NCI-H2196 treated with DMSO at 0.1 percent for 48 hours (cell line): ENCODE measurements at regions not wholly inside any gene's neighbourhood (a gene's known extent, or its start where the extent isn't known, plus 50 kb on each side); places are given as distances from the start of the nearest gene placed in this dataset.

Source experiments
- DNase-seq: peaks from one replicate; lab custom pipeline; 2025; ENCODE audit not compliant: unreplicated experiment; lab: John Stamatoyannopoulos, UW

DNA sequence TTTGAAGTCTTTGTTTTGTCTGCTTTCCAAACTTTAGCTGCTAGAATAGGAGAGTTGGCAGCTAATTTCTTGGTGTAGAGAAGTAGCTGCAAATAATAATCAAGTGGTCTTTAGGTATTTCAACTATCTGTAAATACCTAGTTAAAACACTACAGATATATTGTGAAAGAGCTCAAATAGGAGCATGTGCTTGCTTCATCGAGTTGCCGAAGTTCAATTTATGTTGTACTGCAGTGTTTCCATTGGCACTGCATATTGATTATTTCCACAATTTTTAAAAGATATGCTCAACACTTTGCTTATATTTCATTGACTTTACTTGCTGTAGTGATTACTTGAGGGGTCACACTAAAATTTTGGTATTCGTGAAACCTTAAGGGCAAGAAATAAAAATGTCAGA lies 131.6 kb upstream of the BMP4 start:
- no peak for DNase-seq

DNA sequence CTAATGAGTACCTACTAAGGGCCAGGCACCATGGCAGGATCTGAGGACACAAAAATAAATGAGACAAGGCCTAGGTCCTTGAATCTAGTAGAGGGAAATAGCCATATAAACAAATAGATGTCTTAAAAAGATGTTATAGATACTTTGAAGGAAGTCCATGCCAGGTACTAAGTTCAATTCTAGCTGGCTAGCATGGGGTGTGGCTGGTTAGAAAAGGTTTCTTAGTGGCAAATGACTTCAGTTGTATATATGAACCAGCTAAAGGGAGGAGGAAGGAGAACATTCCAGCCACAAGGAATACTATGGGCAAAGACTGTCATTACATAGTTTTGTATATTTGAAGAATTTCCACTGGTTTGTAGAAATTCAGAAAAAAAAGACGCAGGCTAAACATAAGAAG lies 133.6 kb upstream of the BMP4 start:
- no peak for DNase-seq

- no peak for DNase-seq
Observed at GRCh38 chr14:54094765-54095164, 138.1 kb upstream of the BMP4 start.

DNA sequence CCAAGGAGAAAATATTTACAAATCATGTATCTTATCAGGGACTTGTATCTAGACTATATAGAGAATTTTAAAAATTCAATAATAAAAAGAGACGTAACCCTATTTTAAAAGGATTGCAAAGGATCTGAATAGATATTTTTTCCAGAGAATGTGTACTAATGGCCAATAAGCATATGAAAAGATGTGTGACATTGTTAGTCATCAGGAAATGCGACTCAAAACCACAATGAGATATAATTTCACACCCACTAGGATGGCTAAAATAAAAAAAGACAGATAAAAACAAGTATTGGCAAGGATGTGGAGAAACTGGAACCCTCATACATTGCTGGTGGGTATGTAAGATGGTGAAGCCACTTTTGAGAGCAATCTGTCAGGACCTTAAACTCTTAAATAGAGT lies 141.9 kb upstream of the BMP4 start:
- no peak for DNase-seq

DNA sequence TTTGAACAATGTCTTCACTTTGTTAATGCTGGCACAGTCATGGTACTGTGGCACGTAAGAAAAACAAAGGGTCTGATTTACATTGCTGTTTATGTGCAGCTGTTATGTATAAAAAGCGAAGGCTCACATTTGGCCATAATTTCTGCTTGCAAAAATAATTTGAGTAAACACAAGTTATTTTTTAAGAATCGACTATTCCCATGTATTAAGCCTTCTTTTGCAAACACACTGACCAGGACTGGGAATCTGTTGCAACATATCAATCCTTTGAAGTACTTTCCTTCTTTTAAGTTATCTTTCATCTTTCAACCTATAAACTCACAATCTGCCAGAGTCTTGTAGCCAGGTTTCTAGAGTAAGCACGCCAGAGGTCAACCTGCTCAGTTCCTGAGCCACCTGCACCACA lies 145.4 kb upstream of the BMP4 start:
- DNase-seq: no peak

DNA sequence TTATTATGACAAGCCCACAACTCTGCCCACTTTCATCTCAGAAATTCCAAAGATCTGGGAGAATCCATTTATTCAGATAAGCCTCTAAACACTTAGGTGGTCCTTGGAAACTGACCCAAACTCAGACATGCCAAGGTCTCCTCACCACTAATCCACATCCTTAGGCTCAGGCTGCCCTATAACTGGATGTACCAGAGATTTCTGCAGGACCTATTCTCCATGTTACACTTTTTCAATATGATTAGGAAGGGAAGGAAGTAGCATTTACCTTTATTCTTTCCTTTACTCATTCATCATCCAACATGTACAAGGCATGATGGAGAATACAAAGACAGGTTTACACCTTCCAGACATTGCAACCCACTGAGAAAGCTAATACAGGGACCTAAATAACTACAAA lies 145.9 kb upstream of the BMP4 start:
- no peak for DNase-seq

DNA sequence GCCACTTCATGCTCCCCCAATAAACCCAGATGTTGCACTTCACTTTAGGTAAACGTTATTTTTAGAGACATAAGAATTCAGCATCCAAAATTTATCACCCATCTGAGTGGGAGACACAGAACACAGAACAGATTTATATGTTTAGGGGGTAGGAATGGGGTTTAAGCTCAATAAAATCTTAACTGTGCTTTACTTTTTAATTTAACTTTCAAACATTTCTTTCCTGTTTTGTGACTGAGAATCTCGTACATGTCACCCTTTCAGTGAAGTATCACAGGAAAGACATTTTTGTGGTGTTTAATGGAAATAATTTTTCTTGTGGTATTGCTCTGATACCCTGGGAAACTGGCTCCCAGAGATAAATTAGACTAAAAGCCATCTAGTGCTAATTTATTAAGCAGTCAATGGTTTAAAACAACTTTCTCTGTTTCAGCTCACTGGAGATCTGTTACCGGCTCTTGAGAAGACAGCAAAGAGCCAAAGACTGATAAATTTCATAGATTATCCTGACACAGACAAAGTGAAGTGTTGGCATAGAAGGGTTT lies 148.0 kb upstream of the BMP4 start:
- DNase-seq: no peak

DNA sequence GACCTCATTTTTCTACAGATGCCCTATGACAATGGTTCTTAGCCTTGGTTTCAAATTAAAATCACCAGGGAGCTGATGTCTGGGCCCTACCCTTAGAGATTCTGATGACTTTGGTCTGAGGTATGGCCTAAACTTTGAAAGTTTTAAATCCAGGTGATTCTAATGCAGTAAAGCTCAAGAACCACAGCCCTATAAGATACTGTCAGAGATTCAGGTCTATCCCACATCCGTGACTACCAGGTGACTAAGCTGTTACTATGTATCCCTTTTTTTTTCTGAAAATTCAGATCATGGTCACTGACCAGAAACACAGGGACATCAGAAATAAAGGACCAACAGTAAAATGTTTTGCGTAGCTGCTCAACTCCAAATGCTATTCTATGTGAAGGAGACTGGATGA lies 148.8 kb upstream of the BMP4 start:
- no peak for DNase-seq

DNA sequence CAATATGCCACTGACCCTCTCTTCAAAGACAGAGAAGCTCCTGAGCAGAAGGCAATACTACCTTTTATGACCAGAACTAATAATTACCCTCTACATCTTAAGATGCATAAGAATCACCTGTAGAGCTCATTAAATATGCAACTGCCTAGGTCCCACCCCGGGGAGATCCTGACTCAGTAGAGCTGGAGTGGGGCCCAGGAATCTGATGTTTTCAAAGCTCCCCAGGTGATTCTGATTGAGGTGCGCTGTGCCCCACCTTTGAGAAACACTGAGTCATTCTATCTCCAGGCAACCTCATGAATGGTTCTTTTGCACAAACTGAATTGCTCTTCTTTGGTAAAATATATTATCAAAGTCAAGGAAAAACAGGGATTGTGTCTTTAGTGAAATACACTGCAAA lies 149.3 kb upstream of the BMP4 start:
- no peak for DNase-seq

DNA sequence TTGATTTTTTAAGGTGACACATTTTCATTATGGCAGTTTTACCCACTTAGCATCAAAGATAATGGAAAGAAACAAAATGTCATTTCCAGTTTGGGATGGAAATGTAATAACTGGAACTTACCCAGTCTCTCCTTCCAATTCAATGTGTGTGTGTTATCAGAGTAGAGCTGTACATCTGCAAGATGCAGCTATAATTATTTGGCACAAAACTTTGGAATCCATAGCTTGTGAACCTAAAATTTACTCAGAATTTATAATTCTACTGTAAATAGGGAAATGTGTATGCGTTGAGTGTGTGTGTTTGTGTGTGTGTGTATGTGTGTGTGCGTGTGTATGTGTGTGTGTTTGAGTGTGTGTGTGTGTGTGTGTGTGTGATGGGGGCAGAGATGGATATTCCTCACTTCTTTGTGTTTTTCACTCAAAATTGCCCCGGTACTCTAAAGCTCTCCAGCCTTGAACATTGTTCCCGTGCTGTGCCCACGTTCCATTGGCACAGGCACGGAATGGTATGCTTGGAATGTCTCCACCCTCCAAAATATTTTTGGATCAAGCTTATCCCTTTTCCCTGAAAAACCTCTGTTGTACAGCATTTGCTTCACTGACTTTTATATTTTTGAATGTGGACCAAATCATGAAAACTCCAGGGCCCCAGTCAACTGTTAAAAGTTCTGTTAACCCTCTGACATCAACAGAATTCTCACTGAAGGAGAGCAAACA lies 150.2 kb upstream of the BMP4 start:
- DNase-seq: no peak

DNA sequence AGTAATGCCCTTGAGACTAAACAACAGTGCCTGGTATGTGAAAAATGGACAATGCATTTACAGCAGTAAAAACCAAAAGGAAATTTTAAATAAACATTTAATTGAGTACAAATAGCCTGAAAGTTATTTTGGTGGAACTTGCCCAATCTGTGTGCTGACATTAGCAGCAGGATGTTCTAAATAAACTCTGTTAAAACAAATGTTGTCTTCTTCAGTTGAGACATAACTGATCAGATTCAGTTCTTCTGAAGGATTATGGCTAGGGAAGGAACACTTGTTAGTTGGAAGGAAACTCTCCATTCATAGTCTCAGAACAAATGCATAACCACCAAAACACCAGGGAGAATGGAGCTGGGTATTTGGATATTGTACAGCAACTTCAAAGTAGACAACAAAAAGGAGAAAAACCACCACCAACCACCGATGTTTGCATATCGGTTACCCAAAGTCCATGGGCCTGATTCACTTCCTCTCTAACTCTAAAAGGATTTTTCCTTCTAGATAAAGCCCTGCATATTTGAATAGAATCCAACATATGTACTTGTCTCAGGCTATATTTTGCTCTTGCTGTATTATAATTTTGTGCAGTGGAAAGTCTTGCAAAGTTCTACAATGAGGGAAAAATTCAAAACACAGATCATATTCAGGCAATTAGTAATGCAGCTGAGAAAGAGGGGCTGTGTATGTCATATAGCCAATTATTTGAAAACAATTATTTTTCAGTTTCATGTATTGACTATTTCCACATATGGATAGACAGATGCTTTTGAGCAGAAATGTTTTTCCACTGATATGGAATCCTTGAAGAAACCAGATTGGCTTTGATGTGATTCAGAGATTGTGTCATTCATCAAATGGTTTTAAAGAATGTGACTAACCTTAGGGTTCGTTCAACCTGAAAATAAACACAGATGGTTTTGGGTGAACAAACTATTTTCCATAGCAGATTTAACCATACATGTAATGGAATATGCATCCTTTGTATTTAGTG lies 152.2 kb upstream of the BMP4 start:
- no peak for DNase-seq

DNA sequence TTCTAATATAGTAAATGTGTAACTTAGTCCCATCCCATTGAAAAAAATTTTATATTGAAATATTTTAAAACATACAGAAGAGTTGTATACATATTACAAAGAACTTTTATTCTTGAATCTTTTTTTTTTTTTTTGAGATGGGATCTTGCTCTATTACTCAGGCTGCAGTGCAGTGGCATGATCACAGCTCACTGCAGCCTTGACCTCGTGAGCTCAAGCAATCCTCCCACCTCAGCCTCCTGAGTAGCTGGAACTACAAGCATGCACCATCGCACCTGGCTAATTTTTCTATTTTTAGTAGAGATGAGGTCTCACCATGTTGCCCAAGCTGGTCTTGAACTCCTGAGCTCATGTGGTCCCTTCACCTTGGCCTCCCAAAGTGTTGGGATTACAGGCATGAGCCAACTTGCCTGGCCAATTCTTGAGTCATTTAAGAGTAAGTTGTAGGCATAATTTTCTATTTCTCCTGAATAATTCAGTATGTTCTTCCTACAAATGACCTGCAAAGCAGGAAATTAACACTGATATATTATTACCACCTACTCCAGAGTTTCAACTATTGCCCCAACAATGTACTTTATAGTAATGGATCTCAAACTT lies 153.0 kb upstream of the BMP4 start:
- no peak for DNase-seq

- DNase-seq: no peak
Observed at GRCh38 chr14:54114941-54115340, 158.3 kb upstream of the BMP4 start.

DNA sequence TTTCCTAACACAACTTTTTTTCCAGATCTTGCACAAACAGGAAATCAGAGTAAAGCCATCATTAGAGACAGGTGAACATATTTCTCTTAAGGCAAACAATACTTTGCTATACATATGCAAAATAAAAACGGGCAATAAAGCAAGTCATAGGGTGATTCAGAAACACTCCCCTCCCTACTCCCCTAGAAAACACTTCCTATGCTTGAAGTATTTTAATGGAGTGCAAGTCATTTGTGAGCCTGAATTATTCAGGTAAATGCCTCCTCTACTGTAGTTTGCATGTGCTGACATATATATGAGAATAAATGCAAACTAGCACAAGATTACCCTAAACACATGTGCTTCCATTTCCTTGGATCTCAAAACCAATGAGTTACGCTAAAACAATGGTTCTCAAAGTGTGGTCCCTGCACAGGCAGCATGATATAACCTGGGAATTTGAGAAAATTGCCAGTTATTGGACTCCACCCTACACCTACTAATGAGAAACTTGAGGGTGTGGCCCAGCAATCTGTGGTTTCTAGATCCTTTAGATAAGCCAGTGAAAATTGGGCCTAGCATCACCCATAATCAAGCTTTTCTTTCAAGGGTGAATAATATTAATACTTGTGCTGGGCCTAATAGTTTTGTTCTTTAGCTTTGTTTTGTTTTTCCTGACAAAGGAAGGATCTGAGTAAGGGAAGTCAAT lies 159.7 kb upstream of the BMP4 start:
- no peak for DNase-seq

- DNase-seq: no peak
Observed at GRCh38 chr14:54116972-54117371, 160.3 kb upstream of the BMP4 start.

DNA sequence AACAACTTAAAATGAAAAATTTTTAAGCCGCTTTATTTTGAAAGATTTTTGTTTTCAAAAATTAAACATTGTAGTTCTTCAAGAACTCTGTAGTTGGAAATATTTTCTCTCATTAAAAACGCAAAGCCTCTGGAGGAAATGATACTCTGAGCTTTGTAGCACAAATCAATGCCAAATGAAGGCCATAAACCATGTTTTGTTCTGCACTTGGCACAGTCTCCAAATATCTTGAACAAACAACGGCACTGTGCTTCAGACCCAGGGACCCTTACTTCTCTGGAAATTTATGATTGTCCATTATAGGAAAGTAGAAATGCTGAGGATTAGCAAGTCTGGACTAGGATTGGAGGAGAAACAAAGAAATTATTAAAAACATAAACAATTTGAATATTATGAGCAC lies 160.8 kb upstream of the BMP4 start:
- DNase-seq: no peak

DNA sequence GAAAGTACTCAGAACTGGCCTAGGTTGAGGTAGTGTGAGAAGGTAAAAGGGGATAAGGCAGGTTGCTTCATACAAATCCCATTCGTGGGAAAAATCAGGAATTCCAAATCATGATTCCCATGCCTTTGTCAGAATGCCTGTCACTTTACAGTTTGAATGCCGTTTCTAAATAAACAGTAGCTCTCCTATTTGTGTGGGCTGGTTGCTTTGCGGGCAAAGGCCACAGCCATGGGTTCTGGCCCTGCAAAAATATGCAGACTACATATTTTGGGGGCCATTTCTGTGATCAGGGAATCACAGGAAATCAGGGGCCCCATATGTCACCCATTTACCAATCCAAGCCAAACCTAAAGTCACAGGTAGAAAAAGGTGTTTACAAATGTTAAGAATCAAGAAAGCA lies 161.3 kb upstream of the BMP4 start:
- no peak for DNase-seq

- no peak for DNase-seq
Observed at GRCh38 chr14:54120260-54120659, 163.6 kb upstream of the BMP4 start.

- DNase-seq: no peak
Observed at GRCh38 chr14:54121466-54122027, 164.9 kb upstream of the BMP4 start.

DNA sequence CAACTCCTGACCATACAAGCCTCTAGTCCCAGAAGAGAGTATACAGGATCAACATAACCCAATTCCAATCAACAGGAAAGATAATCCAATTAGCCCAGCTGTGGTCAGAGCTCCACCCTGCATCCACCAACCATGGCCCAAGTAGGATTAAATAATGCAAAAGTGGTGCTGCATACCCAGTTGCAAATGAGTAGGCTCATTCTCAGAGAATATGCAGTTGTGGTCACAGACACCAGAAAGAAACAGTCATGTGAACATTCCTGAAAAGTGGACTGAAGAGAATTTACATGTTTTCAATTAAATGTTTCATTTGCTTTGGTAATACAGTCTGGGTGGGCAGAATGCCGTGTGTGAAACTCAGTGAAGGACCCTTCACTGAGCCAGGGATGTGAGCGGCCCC lies 167.2 kb upstream of the BMP4 start:
- no peak for DNase-seq

- no peak for DNase-seq
Observed at GRCh38 chr14:54125109-54125508, 168.5 kb upstream of the BMP4 start.
